ENCODE measurements at regions not wholly inside any gene's neighbourhood (a gene's known extent, or its start where the extent isn't known, plus 50 kb on each side); places are given as distances from the start of the nearest gene placed in this dataset.

GRCh38 chr14:29301571-29301970 lies 535.0 kb downstream of the FOXG1 start:
- no peak for DNase-seq

- no peak for DNase-seq
Observed at GRCh38 chr14:29310210-29310609, 543.6 kb downstream of the FOXG1 start.

- DNase-seq = no peak
Observed at GRCh38 chr14:29310757-29311156, 544.2 kb downstream of the FOXG1 start.

- DNase-seq = no peak
Observed at GRCh38 chr14:29311983-29312382, 545.4 kb downstream of the FOXG1 start.

GRCh38 chr14:29316936-29317335 lies 550.3 kb downstream of the FOXG1 start:
- no peak for DNase-seq

GRCh38 chr14:29317423-29317822 lies 550.8 kb downstream of the FOXG1 start:
- DNase-seq = no peak

- DNase-seq = no peak
Observed at GRCh38 chr14:29320286-29320685, 553.7 kb downstream of the FOXG1 start.

- DNase-seq = no peak
Observed at GRCh38 chr14:29321646-29322045, 555.1 kb downstream of the FOXG1 start.

- DNase-seq = no peak
Observed at GRCh38 chr14:29339494-29340172, 573.0 kb downstream of the FOXG1 start.

- no peak for DNase-seq
Observed at GRCh38 chr14:29348504-29348903, 579.1 kb downstream of the PRKD1 start.

GRCh38 chr14:29350496-29350895 lies 577.2 kb downstream of the PRKD1 start:
- DNase-seq = no peak

GRCh38 chr14:29351996-29352705 lies 575.5 kb downstream of the PRKD1 start:
- no peak for DNase-seq

- DNase-seq = no peak
Observed at GRCh38 chr14:29352706-29353080, 575.0 kb downstream of the PRKD1 start.

- no peak for DNase-seq
Observed at GRCh38 chr14:29353513-29353912, 574.1 kb downstream of the PRKD1 start.

- no peak for DNase-seq
Observed at GRCh38 chr14:29354486-29354885, 573.2 kb downstream of the PRKD1 start.

GRCh38 chr14:29355331-29355730 lies 572.3 kb downstream of the PRKD1 start:
- no peak for DNase-seq

- no peak for DNase-seq
Observed at GRCh38 chr14:29355846-29356245, 571.8 kb downstream of the PRKD1 start.

GRCh38 chr14:29360656-29361055 lies 567.0 kb downstream of the PRKD1 start:
- no peak for DNase-seq

- no peak for DNase-seq
Observed at GRCh38 chr14:29370024-29370423, 557.6 kb downstream of the PRKD1 start.

- DNase-seq = no peak
Observed at GRCh38 chr14:29376237-29376636, 551.4 kb downstream of the PRKD1 start.

GRCh38 chr14:29380826-29381225 lies 546.8 kb downstream of the PRKD1 start:
- no peak for DNase-seq

GRCh38 chr14:29388571-29388970 lies 539.1 kb downstream of the PRKD1 start:
- no peak for DNase-seq

GRCh38 chr14:29390081-29390832 lies 537.4 kb downstream of the PRKD1 start:
- no peak for DNase-seq

GRCh38 chr14:29391231-29391630 lies 536.4 kb downstream of the PRKD1 start:
- DNase-seq = no peak
